ENCODE measurements at regions not wholly inside any gene's neighbourhood (a gene's known extent, or its start where the extent isn't known, plus 50 kb on each side); places are given as distances from the start of the nearest gene placed in this dataset.

DNA sequence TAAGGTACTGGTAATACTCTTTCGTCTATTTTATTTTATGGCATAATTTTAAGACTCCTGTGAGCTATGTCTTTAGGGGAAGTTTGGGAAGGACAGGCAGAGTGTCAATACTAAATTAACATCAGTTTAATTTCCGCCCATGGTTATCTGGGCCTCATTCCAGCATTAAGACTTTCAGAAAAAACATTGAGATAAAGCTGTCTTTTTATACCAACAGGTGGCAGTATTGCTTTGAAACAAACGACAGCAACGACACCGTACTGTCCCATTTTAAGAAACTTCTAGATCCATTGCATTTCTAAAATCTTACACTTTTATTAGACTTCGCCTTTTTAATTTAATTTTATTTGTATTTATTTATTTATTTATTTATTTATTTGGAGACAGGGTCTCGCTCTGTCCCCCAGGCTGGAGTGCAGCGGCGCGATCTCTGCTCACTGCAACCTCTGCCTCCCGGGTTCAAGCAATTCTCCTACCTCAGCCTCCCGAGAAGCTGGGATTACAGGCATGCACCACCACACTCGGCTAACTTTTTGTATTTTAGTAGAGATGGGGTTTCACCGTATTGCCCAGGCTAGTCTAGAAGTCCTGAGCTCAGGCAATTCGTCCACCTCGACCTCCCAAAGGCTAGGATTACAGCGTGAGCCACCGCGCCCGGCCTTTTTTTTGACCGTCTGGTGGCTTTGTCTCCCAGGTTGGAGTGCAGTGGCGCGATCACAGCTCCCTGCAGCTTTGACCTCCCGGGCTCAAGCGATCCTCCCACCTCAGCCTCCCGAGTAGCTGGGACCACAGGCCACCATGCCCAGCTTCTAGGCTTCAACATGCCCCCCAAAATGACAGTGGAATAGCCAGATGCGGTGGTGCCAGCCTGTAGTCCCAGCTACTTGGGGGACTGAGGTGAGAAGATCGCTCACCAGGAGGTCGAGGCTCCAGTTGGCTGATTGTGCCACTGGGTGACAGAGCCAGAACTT, 78.7 kb upstream of the C1GALT1 start:
- Histone ChIP-seq H3K4me3 (ENCODE audit: extremely low read depth, insufficient read depth, low read length, poor library complexity, severe bottlenecking) (no peak overlapping the region), H3K9me3 (ENCODE audit: control insufficient read depth, low read length) (peaks cover 5% of the 10 kb centered on the region), H3K27ac (ENCODE audit: low read depth, low read length, severe bottlenecking) (no peak overlapping the region), H3K4me1 (ENCODE audit: control insufficient read depth, insufficient read depth, low read length, poor library complexity, severe bottlenecking) (peaks cover 20% of the 10 kb centered on the region), H3K36me3 (ENCODE audit: control insufficient read depth, insufficient read depth, low read length) (no peaks in the 10 kb centered on the region)
- WGBS, 2 experiments (ENCODE audit: insufficient coverage in 2 of 2), result 78 to 92% methylated on average over 18 to 23 of the region's 29 CpGs

DNA sequence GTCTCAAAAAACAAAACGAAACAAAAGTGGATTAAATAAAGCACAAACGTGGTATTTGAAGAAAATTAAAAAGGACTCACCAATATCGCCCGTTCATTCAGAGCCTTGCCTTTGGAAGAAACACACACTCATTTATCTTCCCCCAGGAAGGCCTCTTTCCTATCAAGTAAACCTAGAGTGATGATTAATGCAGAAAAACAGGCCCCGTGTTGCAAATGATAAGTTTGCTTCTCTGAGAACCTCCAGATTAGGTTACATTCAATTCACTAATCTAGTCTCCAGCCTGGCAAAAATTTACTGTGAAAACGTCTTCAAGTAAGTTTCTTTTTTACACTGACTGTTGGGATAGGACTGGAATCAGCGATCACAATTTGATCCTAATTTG, 78.0 kb upstream of the C1GALT1 start:
- H3K4me1 ChIP-seq (ENCODE audit: control insufficient read depth, insufficient read depth, low read length, poor library complexity, severe bottlenecking), result peaks cover 14% of the 10 kb centered on the region
- H3K27ac ChIP-seq (ENCODE audit: low read depth, low read length, severe bottlenecking), result no peak overlapping the region
- H3K36me3 ChIP-seq (ENCODE audit: control insufficient read depth, insufficient read depth, low read length), result no peaks in the 10 kb centered on the region
- WGBS, 2 experiments (ENCODE audit: insufficient coverage in 2 of 2), result 64 to 75% methylated on average over 2 to 4 of the region's 7 CpGs
- no peak overlapping the region for H3K4me3 ChIP-seq (ENCODE audit: extremely low read depth, insufficient read depth, low read length, poor library complexity, severe bottlenecking)
- H3K9me3 ChIP-seq (ENCODE audit: control insufficient read depth, low read length), result peaks cover 11% of the 10 kb centered on the region

DNA sequence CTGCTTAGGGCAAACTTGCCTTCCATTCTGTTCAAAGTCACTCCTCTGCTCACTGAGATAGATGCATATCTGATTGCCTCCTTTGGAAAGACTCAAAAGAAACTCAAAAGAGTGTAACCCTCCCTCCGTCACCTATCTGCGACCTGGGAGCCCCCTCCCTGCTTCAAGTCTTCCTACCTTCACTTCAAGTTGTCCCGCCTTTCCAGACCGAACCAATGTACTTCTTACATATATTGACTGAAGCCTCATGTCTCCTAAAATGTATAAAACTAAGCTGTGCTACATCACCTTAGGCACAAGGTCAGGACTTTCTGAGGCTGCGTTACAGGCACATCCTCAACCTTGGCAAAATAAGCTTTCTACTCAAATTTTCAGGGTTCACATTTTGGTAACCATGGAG, 77.4 kb upstream of the C1GALT1 start:
- Histone ChIP-seq H3K4me1 (ENCODE audit: control insufficient read depth, insufficient read depth, low read length, poor library complexity, severe bottlenecking) (peaks cover 10% of the 10 kb centered on the region), H3K9me3 (ENCODE audit: control insufficient read depth, low read length) (peaks cover 12% of the 10 kb centered on the region), H3K36me3 (ENCODE audit: control insufficient read depth, insufficient read depth, low read length) (no peaks in the 10 kb centered on the region), H3K4me3 (ENCODE audit: extremely low read depth, insufficient read depth, low read length, poor library complexity, severe bottlenecking) (no peak overlapping the region), H3K27ac (ENCODE audit: low read depth, low read length, severe bottlenecking) (no peak overlapping the region)
- WGBS, 2 experiments (ENCODE audit: insufficient coverage in 2 of 2), result 79 to 83% methylated on average over 4 to 5 of the region's 5 CpGs

DNA sequence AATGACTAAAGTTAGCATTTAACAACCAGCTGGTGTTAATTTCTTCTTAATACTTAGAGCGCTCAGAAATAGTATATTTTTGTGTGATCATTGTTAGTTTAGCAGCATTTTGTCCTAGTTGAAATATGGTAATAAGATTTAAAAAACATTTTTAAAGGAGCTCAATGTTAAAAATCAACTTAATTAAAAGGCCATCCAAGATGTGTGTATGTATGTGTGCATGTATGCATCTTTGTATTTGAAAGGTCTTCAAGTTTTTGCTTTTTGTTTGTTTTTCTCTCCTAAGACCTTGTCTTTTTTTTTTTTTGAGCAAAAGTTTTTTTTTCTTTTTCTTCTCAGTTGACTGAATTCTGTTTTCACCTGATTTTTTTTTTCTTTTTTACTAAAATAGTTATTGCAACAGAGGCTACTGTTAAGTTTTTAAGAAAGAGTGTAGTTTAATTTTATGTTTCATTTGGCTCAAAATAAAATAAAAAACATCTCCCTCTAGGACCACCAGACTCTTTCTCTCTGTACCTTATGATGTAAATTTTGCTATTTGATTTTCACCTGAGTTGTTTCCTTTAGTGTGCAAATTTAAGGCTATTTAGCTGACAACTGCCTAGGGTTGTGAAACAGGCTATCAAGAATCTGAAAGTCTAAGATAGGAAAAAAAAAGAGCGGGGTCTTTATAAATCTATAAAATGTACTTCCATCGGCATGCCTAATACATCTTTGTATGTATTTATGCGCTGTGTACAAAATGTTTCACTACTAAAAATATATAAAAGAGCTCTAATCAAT, 76.4 kb upstream of the C1GALT1 start:
- peaks cover 5% of the 10 kb centered on the region for H3K4me1 ChIP-seq (ENCODE audit: control insufficient read depth, insufficient read depth, low read length, poor library complexity, severe bottlenecking)
- H3K36me3 ChIP-seq (ENCODE audit: control insufficient read depth, insufficient read depth, low read length), result no peaks in the 10 kb centered on the region
- WGBS, 2 experiments (ENCODE audit: insufficient coverage in 2 of 2), result no CpG with 5 or more reads among the region's 4 CpGs
- H3K27ac ChIP-seq (ENCODE audit: low read depth, low read length, severe bottlenecking), result no peak overlapping the region
- peaks cover 12% of the 10 kb centered on the region for H3K9me3 ChIP-seq (ENCODE audit: control insufficient read depth, low read length)
- H3K4me3 ChIP-seq (ENCODE audit: extremely low read depth, insufficient read depth, low read length, poor library complexity, severe bottlenecking), result no peak overlapping the region

GRCh38 chr7:7108931-7109330, 73.4 kb upstream of the C1GALT1 start:
- no peaks in the 10 kb centered on the region for H3K36me3 ChIP-seq (ENCODE audit: control insufficient read depth, insufficient read depth, low read length)
- H3K27ac ChIP-seq (ENCODE audit: low read depth, low read length, severe bottlenecking), result no peak overlapping the region
- H3K4me3 ChIP-seq (ENCODE audit: extremely low read depth, insufficient read depth, low read length, poor library complexity, severe bottlenecking), result no peak overlapping the region
- H3K4me1 ChIP-seq (ENCODE audit: control insufficient read depth, insufficient read depth, low read length, poor library complexity, severe bottlenecking), result no peaks in the 10 kb centered on the region
- WGBS, 2 experiments (ENCODE audit: insufficient coverage in 2 of 2), result 86 to 100% methylated on average over 1 of the region's 1 CpG
- peaks cover 12% of the 10 kb centered on the region for H3K9me3 ChIP-seq (ENCODE audit: control insufficient read depth, low read length)

DNA sequence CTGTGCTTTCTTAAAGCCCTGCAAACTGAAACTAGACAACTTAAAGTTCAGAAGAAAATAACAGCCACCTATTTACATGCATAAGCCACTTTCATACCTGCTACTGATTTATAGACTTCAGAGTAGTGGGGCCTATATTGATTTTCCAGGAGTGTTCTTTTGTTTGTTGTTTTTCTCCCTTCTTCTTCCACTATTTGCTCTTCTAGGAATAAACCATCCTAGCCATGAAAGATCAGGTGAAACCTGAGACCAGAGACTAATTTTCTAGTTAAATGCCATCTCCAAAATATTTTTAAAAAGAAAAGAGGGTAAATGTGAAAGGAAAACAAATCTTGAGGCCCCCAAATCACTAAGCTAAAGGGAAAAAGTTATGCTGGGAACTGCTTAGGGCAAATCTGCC, 72.4 kb upstream of the C1GALT1 start:
- H3K36me3 ChIP-seq (ENCODE audit: control insufficient read depth, insufficient read depth, low read length), result no peaks in the 10 kb centered on the region
- H3K9me3 ChIP-seq (ENCODE audit: control insufficient read depth, low read length), result peaks cover 12% of the 10 kb centered on the region
- no peak overlapping the region for H3K27ac ChIP-seq (ENCODE audit: low read depth, low read length, severe bottlenecking)
- no peaks in the 10 kb centered on the region for H3K4me1 ChIP-seq (ENCODE audit: control insufficient read depth, insufficient read depth, low read length, poor library complexity, severe bottlenecking)
- no peak overlapping the region for H3K4me3 ChIP-seq (ENCODE audit: extremely low read depth, insufficient read depth, low read length, poor library complexity, severe bottlenecking)

- H3K4me1 ChIP-seq (ENCODE audit: control insufficient read depth, insufficient read depth, low read length, poor library complexity, severe bottlenecking), result no peaks in the 10 kb centered on the region
- no peak overlapping the region for H3K4me3 ChIP-seq (ENCODE audit: extremely low read depth, insufficient read depth, low read length, poor library complexity, severe bottlenecking)
- peaks cover 12% of the 10 kb centered on the region for H3K9me3 ChIP-seq (ENCODE audit: control insufficient read depth, low read length)
- no peak overlapping the region for H3K27ac ChIP-seq (ENCODE audit: low read depth, low read length, severe bottlenecking)
- no peaks in the 10 kb centered on the region for H3K36me3 ChIP-seq (ENCODE audit: control insufficient read depth, insufficient read depth, low read length)
Measured at GRCh38 chr7:7110706-7111105, 71.6 kb upstream of the C1GALT1 start.

GRCh38 chr7:7112868-7113267, 69.5 kb upstream of the C1GALT1 start:
- H3K4me1 ChIP-seq (ENCODE audit: control insufficient read depth, insufficient read depth, low read length, poor library complexity, severe bottlenecking), result no peaks in the 10 kb centered on the region
- WGBS, 2 experiments (ENCODE audit: insufficient coverage in 2 of 2), result 100% methylated on average over 1 of the region's 1 CpG; no CpG with 5 or more reads in 1 of the 2 experiments
- H3K27ac ChIP-seq (ENCODE audit: low read depth, low read length, severe bottlenecking), result no peak overlapping the region
- no peaks in the 10 kb centered on the region for H3K36me3 ChIP-seq (ENCODE audit: control insufficient read depth, insufficient read depth, low read length)
- no peak overlapping the region for H3K4me3 ChIP-seq (ENCODE audit: extremely low read depth, insufficient read depth, low read length, poor library complexity, severe bottlenecking)
- H3K9me3 ChIP-seq (ENCODE audit: control insufficient read depth, low read length), result peaks cover 9% of the 10 kb centered on the region

DNA sequence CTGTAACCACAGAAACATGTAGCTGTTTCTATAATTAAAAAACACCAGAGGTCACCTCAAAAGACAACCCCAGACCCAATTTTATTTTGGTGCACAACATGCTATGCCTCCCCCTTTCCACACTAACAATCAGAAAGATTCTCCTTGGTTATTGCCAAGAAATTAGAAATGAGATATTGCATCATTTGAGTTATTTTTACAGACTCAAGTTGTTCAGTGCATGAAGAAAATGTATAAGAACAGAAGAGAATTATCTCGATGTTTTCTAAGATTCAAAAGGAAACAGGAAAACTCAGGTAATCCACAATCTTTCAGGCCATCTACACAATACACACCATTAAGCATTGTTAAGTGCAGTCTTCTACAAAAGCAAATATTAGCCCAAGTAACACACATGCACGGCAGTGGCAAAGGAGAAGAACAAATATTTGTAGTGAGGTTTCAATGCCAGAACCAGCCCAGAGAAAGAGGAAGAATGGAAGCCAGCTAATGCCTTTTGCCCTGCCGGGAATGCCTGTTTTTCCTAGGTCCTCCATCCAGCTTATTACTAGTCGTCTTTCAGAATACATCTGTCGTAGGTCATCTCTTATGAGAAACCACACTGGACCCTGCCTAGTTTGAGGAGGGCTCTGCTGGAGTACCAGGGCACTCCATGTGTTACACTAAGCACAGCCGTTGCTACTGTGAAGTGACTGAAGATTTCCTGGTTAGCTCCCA, 67.6 kb upstream of the C1GALT1 start:
- Histone ChIP-seq H3K4me1 (ENCODE audit: control insufficient read depth, insufficient read depth, low read length, poor library complexity, severe bottlenecking) (no peaks in the 10 kb centered on the region), H3K27ac (ENCODE audit: low read depth, low read length, severe bottlenecking) (no peak overlapping the region), H3K36me3 (ENCODE audit: control insufficient read depth, insufficient read depth, low read length) (no peaks in the 10 kb centered on the region), H3K4me3 (ENCODE audit: extremely low read depth, insufficient read depth, low read length, poor library complexity, severe bottlenecking) (no peak overlapping the region), H3K9me3 (ENCODE audit: control insufficient read depth, low read length) (no peaks in the 10 kb centered on the region)
- 85 to 88% methylated on average over 1 to 4 of the region's 6 CpGs for whole genome bisulfite sequencing, 2 experiments (ENCODE audit: insufficient coverage in 2 of 2)

DNA sequence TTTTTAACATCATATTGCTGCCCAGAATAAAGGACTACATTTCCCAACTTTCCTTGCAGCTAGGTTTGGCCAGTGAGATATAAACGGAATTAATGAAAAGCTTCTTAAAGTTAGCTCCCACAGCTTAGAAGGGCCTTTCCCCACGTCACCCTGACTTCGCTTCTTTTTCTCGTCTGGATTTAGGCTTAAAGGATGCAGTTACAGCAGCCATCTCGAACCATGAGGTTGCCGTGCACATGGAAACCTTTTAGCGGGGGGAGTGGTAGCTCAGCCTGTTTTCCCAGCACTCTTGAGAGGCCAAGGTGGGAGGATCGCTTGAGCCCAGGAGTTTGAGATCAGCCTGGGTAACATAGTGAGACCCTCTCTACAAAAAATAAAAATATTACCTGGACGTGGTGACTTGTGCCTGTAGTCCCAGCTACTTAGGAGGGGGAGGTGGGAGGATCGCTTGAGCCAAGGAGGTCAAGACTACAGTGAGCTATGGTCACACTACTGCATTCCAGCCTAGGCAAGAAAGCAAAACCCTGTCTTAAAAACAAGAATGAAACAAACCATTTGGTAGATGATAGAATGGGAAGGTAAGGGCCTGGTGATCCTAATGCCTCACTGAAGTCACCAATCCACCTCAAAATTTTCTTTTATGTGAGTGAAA, 64.3 kb upstream of the C1GALT1 start:
- 90 to 94% methylated on average over 4 to 7 of the region's 10 CpGs for WGBS, 2 experiments (ENCODE audit: insufficient coverage in 2 of 2)
- H3K4me1 ChIP-seq (ENCODE audit: control insufficient read depth, insufficient read depth, low read length, poor library complexity, severe bottlenecking), result no peaks in the 10 kb centered on the region

More for the DNA sequence above, 64.3 kb upstream of the C1GALT1 start:
- Histone ChIP-seq H3K9me3 (ENCODE audit: control insufficient read depth, low read length) (no peaks in the 10 kb centered on the region), H3K4me3 (ENCODE audit: extremely low read depth, insufficient read depth, low read length, poor library complexity, severe bottlenecking) (no peak overlapping the region), H3K36me3 (ENCODE audit: control insufficient read depth, insufficient read depth, low read length) (no peaks in the 10 kb centered on the region), H3K27ac (ENCODE audit: low read depth, low read length, severe bottlenecking) (no peak overlapping the region)
